CD4-positive, alpha-beta T cell treated with Interleukin-2 at 100 ng/mL for 4 hours (primary cell): ENCODE measurements at regions not wholly inside any gene's neighbourhood (a gene's known extent, or its start where the extent isn't known, plus 50 kb on each side); places are given as distances from the start of the nearest gene placed in this dataset.
"Not testable (repeated sequence)": the region's sequence is repeated elsewhere in the genome, so short reads cannot be mapped to it uniquely, and the experiment has no call there.

Experiments
- DNase-seq: peaks from one replicate; pipeline ENCODE4 v3.0.0-alpha.2; 2020; ENCODE audit warnings: low spot score

DNA sequence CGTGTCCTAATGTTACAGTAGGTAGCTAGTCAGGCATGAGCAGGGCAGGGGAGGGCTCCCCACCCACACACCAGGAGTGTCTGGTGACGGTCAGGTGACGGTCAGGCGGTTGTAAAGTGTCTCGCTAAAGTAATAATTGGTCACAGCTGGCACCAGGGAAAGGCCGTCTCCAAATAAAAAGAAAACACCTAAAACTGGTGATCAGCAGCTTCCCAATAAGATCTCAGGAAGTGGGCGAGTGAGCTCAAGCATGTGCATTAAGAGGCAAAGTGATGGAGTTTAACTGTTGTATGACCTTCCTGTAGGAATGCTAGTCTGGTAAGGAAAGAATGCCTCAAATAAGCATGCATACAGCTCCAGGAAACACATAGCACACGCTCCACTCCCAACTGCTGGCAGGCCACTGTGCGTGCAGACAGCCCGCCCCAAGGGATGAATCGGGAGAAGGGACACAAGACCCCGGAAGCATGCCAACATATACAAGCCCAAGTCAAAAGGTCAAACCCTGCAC, 177.1 kb downstream of the RNF144A start:
- no peak for DNase-seq

DNA sequence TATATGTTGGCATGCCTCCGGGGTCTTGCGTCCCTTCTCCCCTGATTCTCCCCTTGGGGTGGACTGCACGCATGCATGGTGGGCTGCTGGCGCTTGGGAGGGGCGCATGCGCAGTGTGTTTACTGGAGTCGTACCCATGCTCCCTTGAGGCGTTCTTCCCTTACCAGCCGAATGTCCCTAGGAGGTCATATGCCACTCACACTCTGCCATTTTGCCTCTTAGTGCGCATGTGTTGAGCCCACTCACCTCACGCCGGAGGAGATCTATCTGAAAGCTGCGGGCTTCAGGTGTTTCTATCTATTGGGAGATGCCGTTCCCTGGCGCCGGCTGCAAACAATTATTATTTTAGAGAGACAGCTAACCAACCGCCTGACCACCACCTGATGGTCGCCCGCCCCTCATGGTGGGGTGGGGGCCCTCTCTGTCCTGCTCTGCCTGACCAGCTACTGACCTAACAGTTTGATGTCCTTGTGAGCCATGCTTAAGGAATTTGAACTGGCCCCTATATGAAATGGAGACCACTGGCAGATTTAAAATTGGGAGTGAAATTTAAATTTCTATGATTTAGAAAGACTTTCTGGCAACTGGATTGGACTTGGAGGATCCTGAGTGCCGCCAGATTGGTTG, 179.6 kb downstream of the RNF144A start:
- no peak for DNase-seq

DNA sequence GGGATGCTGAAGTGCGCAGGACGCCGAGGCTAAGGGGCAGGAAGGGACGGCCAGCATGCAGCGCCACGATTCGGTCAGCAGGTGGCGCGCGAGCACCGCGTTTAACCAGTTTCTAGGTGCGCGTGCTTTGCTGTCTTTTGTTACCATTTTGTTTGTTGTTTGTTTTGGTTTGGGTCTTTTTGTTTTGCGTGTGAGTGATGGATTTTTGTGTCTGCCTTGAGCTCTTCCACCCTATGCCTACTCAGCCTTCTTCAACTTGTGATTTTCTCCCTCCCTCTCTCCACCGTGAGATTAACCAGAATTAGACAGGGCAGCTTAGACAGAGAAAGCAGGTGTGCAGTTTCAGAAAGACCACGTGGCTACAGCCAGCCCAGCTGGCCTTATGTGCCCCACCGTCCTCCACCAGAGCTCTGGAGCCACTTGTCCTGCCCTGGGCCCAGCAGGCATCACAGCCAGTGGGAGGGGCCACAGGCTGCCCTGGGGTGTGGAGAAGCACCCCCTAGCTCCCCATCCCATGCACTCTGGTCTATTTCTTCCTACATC, 180.2 kb downstream of the RNF144A start:
- DNase-seq: peak; percentile 68

DNA sequence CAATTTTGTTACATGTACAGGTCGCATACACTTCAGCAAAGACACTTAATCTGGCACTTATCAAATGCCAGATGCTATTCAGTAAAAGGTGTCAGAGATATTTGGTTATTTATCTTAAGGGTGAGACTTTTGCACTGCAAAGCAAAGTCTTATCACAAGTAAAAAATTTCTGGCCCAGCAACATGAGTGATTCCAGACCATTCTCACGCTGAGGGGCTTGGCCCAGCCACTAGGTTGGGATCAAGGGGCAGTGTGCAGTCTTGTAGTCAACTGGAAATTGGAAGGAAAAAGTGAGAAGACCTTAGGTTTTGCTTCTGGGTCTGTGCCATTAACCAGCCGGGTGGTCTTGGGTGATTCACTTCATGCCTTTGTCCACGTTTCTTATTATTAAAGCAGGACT, 181.6 kb downstream of the RNF144A start:
- no peak for DNase-seq

DNA sequence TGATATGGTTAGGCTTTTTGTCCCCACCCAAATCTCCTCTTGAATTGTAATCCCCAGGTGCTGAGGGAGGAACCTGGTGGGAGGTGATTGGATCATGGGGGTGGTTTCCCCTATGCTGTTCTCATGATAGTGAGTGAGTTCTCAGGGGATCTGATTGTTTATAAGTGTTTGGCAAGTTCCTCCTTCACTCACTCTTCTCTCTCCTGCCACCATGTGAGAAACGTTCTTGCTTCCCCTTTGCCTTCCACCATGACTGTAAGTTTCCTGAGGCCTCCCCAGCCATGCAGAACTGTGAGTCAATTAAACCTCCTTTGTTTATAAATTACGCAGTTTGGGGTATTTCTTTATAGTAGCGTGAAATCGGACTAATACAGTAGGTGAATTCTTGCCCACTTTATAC, 182.5 kb downstream of the RNF144A start:
- DNase-seq: not testable (repeated sequence)

DNA sequence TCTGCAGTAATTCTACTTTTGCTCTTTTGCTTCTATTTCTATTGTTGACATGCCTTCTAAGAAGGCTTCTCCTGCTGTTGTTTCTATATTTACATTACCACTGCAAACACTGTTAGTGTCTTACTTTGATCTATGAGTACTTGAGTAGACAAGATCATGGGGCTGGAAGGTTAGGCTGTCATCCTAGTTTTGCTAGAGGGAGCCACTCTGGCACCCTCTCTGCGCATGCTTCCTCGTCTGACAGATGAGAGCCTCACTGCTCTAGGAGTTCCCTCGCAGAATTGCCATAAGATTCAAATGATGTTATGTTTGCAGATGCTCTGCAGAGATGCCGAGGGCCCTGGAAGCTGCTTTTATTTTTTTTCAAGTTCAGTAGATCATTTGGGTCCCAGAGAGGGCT, 185.6 kb downstream of the RNF144A start:
- DNase-seq: no peak

DNA sequence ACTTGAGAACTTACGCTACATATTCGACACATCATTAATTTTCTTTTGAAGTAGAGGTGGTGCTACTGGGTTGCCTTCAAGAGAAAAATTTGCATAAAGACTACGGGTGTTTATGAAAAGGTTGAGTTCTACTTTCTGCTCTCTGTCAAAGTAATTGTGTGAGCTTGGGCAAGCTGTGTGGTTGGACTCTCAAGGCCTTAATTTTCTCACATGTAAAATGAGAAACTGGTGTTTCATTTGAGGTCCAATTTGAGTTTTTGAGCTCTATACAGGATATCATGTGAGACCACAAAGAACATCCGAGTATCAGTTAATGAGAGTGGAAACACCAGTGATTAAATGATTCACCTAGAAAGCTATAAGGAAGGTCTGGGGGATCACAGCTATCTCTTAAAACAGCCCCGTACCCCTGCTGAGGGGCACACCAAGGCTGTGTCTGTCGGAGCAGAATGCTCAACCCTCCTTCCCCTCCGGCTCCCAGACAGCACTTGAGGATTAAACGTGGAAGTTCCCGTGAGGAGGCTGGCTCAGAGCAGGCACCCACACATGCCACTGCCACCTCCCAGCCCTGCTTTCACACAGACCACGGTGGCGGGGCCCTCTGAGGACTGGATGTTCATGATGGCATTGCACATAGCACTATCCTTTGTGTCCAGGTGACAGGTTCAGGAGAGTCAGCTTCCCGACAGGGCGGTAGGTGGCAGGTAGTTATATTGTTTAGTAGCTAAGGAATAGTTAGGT, 191.8 kb downstream of the RNF144A start:
- DNase-seq: no peak

DNA sequence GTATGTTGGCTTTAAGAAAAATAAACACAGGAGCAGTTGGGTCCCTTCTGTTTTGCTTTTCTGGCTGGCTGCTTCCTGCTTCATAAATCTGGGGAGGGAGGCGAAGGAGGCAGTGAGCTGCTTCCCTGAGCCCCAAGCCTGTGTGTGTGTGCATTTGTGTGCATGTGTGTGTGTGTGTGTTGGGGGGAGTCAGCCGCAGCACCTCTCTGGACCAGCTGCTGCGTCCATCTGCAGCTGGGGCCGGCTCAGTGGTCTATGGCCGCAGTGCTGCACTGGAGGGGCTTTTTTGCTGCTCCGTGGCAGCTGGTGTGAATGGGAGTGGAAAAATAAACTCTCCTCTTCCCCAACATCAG, 192.3 kb downstream of the RNF144A start:
- DNase-seq: no peak

DNA sequence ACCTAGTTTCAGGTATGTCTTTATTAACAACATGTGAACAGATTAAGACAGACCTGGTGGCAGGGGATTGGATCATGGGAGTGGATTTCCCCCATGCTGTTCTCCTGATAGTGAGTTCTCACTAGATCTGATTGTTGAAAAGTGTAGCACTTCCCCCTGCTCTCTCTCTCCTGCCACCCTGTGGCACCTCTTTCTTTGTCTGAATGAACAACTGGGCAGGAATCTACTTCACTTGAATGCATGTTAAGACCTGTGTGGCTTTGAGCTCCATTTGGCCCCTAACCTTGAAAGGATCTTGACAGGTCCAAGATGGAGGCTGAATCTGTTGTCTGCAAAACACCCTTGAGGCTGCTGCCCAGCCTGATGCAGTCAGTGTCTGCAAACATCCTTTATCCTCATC, 194.4 kb downstream of the RNF144A start:
- no peak for DNase-seq

DNA sequence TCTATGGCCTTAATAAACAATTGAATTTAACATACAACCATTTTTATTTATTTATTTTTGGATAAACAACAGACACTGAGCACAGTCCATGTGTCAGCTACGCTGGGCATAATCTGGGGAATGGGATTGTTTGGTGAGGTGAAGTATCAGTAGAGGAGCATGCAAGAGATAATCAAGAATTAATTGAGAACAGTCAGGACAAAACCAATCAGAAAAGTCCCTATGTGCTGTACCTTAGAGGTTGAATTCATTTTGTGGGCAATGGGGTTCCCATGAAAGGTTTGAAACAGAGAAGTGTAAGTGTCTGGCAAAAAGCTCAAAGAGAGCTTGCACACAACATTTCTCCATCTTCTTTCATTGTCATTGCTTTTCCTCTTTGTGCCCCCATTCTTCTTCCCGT, 198.2 kb downstream of the RNF144A start:
- no peak for DNase-seq

DNA sequence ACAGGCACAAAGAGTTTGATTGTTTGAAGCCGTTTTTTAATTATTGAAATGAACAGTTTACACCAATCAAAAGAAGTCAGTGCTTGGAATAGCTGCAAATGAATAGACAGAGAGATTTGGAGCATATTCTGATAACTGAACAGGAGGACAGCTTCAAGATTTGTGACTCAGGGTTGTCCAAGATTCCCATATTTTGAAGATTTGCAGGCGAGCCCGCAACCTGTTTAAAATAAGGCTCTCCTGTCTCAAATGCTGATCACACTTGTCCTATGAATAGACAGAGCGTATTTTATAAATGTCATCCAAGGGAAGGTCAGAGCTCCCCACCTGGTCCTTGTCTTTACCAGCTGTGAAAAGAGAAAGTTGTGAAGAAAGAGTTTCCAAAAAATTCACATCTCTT, 198.7 kb downstream of the RNF144A start:
- no peak for DNase-seq

DNA sequence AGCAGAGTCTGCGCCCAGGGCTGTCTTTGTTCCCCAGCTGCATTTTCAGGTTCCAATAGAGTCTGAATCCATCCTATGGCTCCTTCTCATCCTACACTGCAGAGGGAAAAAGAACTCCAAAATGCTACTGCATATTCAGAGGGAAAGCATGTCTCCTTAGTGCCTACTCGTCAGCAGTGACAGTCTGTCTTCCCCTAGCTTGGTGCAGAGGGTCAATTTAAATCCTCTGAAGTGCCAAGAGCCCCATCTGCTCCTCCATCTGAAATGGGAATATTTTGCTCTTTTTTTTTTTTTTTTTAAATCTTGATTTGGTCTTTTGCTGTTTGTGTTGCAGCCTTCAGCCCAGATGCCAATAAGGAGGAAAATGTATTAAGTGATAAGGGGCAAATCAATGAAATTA, 199.3 kb downstream of the RNF144A start:
- no peak for DNase-seq

DNA sequence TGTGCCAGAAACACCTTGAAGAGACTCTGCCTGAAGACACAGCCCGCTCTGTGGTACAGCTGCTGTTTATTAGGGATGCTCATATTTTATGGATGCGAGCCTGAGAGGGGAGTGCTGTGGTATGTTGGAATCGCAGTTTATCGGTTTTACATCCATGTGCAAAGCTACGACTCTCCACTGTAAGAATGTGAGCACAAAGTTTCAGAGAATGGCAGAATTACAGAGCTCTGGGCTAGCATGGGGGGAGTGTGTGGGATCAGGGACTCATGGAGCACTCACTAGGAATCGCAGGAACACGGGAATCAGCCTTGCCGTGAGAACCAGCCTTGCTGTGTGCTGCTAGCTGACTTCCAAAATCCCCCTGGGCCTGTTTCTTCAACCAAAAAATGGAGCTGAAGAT, 199.9 kb downstream of the RNF144A start:
- no peak for DNase-seq

DNA sequence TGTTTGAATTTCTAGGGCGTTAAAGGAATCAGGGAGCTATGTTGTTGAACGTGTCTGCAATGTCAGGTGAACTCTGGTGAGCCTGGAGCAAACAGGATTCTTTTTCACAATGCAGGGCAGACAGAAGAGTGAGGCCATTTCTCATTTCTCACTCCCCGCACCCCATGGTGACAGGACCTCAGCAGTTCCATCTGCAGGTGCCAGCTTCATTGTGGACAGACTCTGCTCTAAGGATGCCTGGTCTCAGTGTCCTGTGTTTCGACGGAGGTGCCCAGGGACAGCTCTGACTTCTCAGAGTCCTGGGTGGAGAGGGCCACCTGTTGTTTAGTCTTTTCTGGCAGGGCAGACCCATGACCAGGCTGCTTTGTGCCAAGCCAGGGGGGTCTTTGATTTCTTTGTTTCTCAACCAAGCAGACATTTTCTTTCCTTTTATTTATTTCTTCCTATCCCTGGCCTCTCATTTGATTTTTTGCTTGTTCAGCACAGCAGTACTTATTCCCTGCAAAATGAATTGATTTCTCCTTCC, 201.5 kb downstream of the RNF144A start:
- no peak for DNase-seq

DNA sequence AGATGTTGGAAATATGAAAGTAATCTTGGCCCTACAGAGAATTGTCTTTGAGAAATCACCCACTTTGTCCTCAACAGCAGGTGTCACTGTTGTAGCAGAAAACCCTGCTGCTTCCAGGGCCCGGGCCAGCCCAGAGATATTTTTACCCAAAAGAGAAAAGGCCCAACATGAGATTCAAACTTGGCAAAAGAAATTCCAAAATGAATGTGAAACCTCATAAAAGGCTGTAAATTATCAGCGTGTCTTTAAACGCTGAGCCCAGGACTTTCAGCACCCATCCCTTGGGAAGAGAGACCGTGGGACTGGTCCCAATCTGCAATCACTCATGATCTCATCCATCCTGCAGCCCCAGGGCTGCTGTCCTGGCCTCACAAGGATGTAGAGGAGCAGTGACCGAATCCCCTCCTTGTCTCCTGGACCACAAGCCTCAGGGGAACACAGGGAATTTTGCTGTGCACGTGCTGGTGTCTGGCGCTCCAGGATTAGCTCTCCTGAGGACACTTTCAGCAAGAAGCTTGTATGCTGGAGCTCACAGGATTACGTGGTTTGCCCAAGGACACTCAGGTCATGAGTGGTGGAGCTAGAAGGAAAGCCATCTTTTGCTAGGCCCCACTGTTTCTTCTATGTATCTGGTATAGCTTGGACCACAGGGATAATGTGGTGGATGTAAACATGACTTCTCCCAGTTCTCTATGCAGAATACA, 202.1 kb downstream of the RNF144A start:
- no peak for DNase-seq

DNA sequence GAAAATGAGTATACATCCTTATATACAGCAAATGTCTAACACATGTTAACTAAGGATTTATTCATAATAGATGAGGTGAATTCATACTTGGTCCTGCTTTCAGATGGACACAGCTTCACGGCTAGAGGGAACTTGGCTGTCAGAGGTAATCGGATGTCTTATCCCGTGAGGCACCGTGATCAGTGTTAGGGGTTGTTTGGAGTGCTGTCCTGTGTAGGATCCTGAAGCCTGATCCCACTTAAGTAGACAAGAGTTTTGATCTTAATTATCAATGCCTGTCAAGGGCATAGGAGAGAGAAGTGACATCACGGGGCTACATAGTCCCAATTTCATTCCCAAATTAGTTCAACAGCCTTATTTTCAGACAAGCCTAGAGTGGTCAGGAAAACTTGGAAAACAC, 204.6 kb downstream of the RNF144A start:
- no peak for DNase-seq

DNA sequence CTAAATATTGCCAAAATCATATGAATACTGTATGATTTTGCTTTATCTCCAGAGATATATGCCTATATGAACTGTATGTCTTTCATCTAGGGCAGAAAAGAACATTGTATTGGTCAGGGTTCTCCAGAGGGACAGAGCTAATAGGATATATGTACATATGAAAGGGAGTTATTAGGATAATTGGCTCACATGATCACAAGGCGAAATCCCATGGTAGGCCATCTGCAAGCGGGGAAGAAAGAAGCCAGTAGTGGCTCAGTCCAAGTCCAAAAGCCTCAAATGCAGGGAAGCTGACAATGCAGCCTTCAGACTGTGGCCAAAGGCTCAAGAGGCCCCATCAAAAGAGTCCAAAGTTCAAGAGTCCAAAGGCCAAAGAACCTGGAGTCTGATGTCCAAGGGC, 209.9 kb downstream of the RNF144A start:
- no peak for DNase-seq

DNA sequence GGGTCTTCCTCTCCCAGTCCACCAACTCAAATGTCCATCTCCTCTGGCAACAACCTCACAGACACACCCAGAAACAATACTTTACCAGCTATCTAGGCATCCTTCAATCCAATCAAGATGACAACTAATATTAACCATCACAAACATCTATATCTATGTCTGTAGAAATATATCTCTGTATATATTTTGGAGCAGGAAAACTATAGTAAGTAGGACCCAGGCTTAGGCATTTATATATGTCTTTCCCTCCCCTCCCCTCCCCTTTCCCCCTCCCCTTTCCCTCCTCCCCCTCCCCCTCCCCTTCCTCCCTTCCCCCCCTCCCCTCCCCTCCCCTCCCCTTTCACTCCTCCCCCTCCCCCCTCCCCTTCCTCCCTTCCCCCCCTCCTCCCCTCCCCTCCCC, 210.5 kb downstream of the RNF144A start:
- DNase-seq: no peak

DNA sequence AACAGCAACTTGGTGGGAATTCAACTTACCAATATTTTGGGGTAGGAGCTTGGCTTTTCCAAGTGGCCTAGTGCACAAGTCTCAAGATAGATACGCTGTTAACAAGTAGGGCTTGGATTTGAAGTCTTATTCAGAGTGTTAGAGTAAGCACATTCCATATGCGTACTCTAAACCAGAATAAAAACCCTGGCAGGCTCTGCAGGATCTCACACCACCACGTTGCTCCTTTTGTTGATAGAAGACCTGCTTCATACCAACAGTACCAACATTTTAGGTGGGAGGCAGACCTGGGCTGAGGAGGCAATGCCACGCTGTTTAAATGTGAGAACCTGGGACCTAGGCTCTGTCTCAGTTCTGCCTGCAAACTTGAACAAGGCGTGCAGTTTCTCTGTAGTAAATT, 214.0 kb downstream of the RNF144A start:
- no peak for DNase-seq

DNA sequence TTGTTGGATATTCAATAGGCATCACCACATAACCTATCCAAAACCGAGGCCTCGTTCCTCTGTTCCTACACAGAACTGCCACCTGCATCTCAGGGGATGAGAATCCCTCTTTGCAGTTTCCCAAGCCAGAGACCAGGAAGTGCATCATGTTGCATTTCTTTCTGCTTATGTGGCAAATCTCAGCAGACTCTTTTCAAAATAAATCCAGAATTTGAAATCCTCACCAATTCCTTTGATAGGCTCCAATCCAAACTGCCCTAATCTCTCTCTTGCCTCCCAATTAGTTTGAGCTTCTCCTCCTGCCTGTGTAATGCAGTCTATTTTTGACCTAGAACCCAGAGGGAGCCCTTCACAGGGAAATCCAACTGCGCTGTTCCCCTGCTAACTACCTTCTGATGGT, 215.5 kb downstream of the RNF144A start:
- no peak for DNase-seq

DNA sequence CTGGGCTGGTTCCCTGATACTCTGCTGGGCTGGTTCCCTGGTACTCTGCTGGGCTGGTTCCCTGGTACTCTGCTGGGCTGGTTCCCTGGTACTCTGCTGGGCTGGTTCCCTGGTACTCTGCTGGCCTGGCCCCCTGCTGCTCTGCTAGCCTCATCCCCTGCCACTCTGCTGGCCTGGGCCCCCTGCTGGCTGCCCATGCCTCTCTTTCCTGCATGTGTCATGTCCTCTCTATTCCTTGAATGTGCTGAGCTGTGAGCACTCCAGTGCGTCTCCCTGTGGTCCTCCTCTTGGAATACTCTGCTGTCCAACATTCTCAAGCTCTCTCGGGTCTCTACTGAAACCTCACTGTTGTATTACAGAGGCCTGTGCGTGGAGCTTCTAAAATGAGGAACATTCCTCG, 216.3 kb downstream of the RNF144A start:
- DNase-seq: no peak

DNA sequence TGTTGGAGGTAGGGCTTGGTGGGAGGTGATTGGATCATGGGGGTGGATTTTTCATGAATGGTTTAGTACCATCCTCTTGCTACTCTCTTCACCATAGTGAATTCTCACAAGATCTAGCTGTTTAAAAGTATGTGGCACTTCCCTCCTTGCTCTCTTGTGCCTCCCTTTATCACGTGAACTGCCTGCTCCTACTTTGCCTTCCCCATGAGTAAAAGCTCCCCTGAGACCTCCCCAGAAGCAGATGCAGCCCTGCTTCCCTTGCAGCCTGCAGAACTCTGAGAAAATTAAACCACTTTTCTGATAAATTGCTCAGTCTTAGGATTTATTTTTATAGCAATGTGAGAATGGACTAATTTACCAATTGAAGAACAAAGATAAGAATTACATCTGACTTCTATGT, 223.1 kb downstream of the RNF144A start:
- DNase-seq: no peak

DNA sequence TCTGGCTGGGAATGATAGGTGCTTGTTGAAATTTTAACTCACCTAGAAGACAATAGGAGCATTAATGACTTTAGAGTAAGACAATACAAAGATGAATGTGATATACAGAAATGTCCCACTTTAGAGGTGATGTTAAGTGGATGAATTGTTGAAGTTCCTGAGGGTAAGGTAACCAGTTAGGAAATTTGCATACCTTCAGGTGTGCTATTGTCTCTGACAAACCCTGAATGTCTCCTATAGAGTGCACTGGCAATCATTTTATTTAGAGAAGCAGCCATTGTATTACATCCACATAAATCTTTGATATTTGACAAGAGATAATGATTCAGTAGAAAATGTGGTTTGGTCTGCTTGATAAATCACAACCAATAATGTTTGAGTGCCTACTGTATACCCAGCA, 228.5 kb downstream of the RNF144A start:
- DNase-seq: no peak
